Stimulated activated CD4-positive, alpha-beta T cell treated with anti-CD3 and anti-CD28 coated beads, Interleukin-12 subunit alpha, Interleukin-12 subunit beta, amount 100 ng/mL, for 48 hours (primary cell): ENCODE measurements at regions not wholly inside any gene's neighbourhood (a gene's known extent, or its start where the extent isn't known, plus 50 kb on each side); places are given as distances from the start of the nearest gene placed in this dataset.

Experiments used
- DNase-seq, 3 donors: peaks; one replicate each; pipeline ENCODE4 v3.0.0-alpha.2; 2020; ENCODE audit warnings: low read depth in 2 of 3, low spot score in 1 of 3

DNA sequence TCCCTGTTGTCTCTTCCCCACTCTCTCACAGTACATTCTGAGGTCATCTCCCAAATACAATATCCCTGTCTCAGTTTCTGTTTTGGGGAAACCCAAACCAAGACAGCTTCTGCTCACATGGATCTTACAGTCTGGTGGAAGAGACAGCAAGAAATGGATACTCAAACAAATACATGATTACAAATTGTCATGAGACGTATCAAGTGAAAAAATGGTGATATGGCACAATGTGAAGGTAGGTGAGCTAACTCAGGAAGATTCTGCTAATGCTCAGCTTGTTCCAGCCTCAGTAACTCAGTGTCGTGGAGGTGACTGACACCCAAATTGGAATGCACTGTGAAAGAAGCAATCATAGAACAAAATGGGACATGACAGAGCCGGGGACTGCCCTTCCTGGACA, 68.3 kb downstream of the CHST1 start:
- no peak for DNase-seq

DNA sequence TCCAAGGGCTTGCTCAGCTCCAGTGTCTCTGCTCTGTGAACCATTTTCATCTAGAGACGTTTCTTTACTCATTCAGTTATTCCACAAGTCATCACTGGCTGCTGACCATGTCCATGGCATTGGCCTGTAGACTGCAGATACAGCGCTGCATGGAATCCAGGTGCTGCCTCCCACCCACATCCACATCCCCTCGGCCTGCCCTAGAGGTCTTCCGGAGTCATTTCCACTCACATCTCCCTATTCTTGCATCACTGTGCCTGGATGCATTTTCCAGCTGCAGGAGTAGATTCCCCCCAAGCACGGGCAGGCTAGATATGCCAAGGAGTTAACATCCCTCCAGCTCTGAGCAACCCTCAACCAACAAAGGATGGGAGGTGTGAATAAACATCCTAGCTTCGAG, 68.9 kb downstream of the CHST1 start:
- no peak for DNase-seq

DNA sequence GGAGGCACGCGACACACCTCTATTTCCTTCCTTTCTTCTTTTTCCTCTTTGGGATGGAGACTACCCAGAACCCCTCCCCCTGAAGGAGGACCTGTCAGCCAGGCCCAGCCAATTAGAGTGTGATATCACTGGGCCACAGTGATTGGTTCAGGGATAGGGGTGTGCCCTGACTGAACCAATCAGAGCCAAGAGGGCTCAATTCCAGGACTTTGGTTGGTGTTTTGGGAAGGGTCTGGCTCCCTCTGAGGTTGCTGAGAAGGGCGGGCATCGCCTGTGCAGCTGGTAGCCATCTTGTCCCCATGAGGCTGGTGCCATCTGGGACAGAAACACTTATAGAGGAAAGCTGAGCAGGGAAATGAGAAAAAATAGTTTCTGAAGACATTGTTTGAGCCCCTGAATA, 71.4 kb downstream of the CHST1 start:
- DNase-seq: no peak

DNA sequence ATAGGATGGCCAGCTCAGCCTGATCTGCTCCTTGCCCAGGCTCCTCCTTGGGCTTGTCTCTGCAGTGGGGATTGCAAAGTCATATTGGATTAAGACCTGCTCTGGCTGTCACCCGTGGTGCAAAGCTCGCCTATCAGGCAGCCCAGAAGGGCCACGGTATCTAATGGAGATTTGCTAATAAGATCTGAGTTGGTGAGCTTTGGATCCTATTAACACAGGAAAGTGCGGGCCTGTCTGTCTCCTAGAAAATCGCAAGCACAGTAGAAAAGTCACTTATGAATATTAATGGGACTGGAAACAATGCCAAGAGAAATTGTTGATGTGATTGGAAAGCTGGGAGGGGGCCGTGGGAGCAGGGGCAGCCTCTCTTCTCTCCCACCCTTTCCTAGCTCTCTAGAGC, 72.8 kb downstream of the CHST1 start:
- no peak for DNase-seq

DNA sequence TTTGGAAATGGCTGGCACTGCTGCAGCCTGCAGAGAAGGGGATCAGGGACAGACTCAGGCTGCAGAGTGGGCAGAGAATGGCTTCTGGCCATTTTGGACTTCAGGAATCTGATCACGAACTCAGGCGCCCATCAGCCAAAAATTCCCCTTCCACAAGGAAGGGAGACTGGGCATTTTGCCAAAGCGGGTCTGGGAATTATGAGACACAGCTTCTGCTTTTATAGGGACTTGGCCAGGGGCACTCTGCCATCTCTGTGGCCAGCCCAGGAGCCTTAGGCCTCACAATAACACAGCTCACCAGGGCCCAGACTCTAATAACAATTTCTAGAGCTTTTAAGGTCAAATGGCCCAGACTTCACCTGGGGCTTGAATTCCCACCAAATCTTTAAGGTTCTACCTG, 74.7 kb downstream of the CHST1 start:
- no peak for DNase-seq

DNA sequence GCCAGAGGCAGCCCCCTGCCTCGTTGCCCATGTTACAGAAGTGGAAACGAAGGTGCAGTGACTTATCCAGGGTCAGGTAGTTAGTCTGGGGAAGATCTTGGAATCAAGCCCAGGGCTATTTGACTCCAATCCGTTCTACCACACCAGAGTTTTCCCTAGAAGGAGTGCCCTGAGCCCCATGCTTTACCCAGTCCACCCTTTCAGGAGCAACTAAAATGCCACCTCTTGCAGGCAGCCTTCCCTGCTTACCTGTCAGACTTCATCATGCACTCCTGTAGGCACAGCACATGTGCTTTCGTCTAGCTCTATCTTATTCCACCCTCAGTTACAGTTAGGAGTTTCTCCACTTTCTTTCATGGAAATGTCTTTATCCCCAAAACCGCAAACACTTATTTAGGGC, 80.2 kb downstream of the CHST1 start:
- DNase-seq: no peak

DNA sequence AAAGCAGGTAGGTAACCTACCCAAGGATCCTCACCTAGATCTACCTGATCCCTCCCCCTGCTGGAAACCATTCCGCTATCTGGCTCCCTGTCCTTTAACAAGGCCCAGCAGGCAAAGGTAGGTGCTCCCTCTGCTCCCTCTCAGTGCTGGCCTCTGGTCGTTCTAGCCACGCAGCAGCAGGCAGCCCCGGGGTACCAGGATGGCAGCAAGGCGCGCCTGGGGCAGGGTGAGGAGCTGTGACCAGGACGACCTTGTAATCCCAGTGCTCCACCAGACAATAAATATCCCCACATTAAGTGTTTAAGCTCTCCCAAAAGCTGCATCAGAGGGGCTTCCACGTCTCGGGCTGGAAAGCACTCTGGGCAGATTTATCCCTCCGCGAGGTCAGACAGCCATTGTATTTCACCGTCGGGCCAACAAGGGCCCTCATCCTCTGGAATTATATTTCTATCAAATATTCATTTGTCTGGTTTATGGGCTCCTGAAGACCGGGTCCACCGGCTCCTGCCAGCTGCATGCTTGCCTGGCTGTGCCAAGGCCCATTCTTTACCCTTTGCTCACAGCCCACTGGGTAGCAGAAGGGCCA, 81.3 kb downstream of the CHST1 start:
- DNase-seq: no peak

DNA sequence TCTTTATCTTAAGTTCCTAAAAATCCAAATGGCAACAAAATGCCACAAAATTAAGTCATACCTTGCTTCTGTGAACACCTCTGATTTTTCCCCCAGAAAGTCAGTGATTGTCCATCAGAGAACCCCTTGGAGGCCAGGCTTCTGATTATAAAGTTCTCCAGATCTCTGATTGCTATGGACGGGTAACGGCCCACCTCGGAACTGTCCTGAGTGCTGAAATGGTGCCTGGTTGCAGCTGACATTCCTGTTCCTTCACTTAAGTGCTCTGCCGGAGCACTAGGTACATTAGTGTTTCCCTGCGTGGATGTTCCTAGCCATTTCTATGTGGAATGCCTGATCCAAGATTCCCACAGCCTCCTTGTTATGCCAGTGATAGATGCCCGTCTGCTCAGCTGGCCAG, 85.0 kb downstream of the CHST1 start:
- DNase-seq: no peak

DNA sequence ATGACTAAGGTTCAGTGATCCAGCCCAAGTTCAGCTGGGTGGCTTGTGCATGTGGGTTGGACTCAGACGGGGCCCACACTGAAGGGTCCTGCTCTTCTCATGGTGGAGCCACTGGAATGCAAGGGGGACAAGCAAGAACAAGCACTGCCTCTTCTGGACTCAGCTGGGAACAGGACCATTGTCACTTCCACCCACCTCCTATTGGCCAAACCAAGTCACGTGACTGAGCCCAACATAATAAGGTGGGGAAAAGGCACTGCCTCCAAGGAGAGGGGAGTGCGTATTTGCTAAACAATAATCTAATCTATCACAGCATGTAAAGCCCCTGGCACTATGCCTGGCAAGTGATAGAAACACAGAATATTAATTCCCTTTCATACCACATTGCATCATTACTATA, 87.1 kb downstream of the CHST1 start:
- no peak for DNase-seq

DNA sequence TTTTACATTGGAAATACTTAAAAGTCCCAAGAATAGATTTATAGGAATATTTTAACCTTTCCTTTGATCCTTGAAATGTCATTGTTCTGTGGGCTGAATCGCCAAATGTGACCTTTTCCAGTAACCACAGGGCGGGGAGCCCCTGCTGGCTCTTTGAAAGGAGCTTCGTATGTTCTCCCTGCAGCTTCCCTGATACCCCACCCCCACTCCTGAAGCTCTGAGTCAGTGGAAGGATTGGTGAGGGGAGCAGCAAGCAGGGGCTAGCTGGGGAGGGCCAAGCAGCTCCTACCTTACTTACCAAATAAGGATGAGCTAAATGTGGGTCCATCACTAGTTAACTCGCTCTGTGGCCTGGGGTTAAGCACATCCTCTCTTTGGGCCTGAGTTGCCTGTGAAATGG, 87.7 kb downstream of the CHST1 start:
- DNase-seq: no peak

DNA sequence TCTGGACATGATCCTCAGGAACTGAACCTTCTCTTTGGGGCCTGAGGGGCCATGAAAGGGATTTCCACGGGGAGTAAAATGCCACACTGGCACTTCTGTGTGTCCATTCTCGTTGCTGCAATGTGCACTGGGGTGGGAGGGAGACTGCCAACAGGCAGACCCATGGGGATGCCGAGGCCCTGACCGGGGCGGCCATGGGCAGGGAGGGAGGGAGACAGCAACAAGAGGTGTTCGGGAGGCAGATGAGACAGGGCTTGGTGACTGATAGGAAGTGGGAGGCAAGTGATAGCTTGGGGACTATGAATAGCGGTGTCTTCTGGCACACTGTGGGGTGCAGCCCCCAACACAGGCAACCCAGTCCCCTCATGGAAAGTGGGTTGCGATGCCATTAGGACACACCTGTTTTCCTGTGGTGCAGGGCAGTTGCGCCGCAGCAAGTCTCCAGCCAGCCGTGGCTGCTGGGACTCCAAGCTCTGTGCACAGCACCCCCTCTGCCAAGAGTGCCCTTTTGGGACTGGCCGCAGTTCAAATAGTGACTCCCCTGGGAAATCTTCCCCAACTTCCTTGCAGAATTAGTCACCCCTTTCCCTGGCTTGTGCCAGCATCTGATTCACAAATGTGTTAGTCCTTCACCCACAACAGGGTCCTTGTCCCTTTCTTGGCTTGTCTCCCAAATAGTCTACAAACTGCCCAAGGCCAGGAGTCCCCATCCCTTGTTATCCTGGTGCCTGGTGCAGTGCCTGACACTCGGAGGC, 88.8 kb downstream of the CHST1 start:
- DNase-seq: no peak

DNA sequence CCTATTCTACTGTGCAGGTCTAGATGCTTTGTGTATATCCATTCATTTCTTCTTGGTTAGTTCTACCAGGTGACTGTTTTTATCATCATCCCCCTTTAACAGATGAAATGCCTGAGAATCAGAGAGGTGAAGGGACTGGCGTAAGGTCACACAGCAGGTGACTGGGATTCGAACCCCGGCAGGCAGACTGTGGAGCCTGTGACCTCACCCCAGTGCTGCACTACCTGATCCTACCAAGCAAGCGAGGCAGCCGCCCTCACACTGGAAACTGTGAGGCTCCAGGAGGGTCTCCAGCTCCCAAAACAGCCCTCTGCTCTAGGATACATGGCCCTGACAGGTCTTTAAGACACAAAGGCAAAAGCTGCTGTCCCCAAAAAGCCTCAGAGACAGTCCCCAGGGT, 91.7 kb downstream of the CHST1 start:
- no peak for DNase-seq

DNA sequence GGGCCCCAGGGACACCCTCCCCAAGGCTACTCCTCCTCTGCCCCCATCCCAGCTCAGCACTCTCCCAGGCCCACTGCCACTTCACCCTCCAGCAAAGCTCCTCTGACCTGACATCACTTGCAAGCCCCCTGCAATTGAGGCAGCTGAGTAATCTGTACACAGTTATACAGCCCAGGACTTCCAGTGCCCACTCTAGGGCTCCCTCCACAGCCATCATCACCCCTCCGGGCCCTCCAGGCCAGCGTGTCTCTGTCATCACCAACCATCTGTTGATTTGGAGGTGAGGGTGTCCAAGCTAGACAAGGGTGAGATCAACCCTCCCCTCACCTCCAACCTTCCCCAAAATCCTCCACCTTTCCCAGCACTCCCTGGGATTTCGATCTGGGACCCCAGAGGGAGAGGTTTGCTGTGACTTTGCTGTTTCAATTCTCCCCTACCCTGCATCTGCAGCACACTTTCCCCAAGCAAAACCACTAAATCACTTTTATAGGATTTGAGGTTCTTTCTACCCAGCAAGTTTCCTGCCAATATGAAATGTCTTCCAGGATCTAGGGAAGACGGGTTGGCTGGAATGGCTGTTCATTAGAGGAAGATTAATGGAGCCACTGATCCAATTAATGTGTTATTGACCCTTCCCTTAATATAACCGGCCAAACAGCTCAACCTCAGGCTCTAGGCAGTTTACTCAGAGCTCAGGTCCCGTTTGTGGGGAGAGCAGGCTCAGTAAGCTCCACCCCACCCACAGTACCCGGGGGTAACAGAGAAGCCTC, 92.9 kb downstream of the CHST1 start:
- no peak for DNase-seq

DNA sequence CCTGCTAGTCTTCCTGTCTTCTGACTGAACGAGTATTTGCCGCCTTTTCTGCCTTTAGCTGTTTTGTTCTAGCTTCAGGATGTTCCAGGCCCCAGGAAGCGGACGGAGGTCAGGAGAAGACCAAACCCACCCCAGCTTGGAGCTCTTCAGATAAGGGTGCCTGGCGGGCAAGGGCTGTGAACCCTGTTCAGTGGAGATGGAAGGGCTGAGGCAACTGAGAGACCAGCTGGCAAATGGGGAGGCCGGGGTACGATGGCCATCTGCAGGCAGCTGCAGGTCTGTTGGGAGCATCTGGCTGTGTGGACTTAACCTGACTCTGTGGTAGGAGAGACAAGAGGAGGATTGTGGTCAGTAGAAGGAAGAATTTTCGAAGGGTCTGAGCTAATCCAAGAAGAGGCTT, 95.6 kb downstream of the CHST1 start:
- no peak for DNase-seq

DNA sequence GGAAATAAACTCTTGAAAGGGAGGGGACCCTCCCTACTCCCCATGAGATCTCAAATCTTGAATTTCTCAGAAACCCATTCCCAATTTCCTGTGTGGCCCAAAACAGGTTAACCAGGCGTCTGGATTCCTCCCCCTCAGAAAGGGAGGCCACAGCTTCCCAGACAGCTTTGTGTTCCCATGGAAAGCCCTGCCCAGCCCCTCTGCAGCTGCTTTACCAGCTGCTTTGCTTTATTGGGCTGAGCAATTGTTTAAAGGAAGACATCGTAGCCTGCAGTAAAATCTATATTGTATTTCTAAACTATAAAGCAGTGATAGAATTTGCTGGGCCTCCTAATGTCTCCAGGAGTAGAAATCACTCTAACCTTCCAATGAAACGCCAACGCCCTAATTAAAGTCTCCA, 97.4 kb downstream of the CHST1 start:
- no peak for DNase-seq

DNA sequence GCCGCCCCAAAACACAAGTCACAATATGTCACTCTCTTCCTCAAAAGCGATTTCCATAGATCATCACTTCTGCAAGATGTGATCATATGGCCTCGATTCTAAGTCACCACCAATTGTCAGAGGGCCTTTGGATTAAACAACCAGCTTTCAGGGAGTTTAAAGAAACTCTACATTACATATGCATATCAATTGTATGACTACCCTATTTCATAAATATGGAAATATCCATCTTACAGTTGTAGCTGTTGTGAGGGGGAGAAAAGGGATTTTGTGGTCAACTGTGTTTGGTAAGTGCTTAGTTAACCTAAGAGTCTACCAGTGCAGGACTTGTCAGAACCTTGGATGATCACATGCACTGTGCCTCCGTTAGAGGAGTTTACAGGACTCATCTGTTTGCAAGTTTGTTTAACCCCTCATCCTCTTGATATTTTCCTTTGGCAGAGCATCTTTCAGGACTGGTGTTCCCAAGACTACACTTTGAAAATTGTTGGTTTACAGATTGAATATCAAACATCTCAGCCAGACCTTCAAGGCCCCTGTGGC, 99.9 kb downstream of the CHST1 start:
- DNase-seq: no peak

DNA sequence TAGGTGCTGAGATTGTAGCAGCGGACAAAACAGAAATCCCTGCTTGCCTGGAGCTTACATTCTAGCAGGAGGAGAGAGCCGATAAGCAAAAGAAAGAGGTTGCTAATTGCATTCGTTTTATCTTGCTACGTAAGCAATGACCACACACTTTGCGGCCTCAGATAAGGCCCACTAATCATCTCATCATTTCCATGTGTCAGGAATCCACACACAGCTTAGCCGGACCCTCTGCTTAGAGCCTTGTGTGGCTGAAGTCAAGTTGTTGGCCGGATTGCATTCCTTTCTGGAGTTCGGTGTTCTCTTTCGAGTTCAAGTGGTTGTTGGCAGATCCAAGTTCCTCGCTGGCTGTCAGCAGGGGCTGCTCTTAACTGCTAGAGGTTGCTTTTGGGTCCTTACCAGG, 101.6 kb downstream of the CHST1 start:
- DNase-seq: no peak

DNA sequence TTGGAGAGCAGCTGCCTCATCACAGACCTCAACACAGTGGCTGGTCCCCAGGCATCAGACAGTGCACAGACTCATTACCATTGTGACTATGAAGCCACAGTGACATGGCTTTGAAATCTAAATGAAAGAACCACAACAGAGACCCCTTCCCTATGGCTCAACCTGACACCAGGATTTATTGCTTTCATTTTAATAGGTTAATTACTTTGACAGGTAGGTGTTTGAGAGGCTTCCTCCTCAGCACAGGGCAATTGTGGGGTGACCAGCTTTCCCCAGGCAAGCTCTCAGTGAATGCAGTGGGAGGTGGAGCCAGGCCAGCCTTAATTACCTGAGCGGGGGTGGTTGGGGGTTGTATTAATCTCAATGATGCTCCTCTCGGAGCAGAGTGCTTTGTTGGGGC, 102.3 kb downstream of the CHST1 start:
- no peak for DNase-seq

DNA sequence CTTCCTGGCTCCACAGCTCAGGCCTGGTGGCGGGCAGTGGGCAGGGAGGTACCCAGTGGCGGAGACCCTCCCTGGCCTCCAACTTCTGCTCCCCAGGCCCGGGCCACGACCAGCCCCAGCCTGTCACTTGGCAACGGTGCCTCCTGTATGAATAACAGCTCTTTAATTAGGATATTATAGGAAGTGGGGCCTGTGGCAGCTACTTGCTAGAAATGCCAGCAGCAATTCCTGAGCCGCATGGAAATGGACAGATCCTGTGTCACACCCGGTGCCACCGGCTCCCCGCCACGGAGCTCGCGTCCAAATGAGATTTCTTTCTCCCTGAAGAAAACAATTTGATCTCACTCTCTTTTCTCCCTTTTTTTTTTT, 104.5 kb downstream of the CHST1 start:
- DNase-seq: no peak

DNA sequence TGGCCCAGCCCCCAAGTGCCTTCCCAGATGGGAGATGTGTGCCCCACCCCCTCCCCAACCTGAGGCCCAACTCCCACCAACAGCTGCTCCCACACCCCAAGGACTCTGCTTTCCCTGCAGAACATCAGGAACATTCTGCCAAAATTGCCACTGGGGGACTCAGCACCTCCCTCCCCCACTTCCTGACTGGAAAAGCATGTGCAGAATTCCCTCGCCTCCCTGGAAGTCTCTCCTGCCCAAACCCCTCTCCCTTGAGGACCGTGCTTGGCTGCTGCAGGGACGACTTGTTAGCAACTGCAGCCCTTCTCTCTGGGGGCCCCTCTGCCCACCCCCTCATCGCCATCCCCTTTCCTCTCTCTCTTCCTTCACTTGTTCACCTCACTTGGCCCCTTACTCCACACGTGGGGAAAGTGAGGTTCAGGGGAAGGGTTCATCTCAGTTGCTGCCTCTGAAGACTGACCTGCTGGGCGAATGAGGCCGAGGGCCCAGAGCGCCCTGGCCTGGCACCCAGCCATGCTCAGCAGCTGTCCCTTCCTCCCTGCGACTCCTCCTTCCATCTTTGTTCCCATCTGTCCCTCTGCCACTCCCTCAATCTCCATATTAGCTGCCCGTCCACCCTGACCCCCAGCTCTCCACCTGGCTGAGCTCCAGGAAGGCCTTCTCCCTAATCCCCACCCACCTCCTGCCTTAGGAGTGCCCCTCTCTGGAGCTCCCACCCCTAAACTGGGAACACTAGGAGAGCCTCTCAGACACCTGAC, 105.1 kb downstream of the CHST1 start:
- no peak for DNase-seq

DNA sequence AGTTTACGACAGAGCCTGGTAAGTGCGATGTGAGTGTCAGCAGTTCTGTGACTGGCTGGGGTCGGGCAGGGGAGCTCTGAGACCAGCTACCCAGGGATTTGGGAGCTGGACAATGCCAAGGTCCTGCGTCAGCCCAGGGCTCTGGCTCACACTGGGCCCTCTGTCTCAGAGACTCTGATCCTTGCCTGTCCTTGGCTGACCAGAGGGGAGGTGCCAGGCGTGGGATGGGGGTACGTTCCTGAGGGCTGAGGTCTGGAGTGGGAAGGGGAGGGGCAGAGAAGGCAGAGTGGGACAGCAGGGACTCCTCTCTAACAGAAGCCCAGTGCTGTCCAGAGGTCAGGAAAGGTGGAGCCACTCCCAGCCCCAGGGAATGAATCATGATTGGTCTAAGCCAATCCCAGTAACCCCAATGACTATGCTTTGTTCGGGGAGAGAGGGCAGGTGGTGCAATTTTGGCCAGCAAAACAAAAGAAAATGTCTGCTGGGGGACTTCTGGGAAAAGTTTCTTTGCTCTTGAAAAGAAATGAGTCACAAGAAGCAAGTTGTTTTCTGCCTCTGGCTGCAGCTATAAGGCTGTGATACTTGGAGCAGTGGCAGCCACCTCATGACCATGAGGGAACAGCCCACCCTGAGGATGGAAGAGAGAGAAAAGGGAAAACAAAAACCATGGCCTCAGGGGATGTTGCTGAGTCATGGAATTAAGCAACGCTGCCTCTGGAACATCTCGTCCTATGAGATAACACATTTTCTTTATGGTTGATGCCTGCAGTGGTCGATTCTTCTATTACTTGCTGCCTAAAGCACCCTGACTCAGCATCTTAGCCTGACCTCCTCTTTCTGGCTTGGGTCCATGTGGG, 108.3 kb downstream of the CHST1 start:
- no peak for DNase-seq
